ENCODE measurements at regions not wholly inside any gene's neighbourhood (a gene's known extent, or its start where the extent isn't known, plus 50 kb on each side); places are given as distances from the start of the nearest gene placed in this dataset.

GRCh38 chr2:200741468-200742202 lies 70.1 kb upstream of the BZW1 start:
- no peaks in the 10 kb centered on the region for H3K9me3 ChIP-seq (ENCODE audit: control insufficient read depth, low read length)
- intact Hi-C loops (cut with DNase I): no loop called here
- no peaks in the 10 kb centered on the region for H3K27me3 ChIP-seq (ENCODE audit: control insufficient read depth, insufficient read depth)
- H3K4me3 ChIP-seq (ENCODE audit: low read length): no peak overlapping the region
- H3K4me1 ChIP-seq (ENCODE audit: control insufficient read depth, insufficient read depth, low read length): peaks cover 17% of the 10 kb centered on the region
- peak; percentile 6 to 54 for ATAC-seq
- DNase-seq: peak; percentile 36 to 70 (median 46)
- 55% methylated on average over 8 of the region's 8 CpGs for WGBS
- peak overlapping the region; percentile 90 for H3K27ac ChIP-seq (ENCODE audit: low read length)

GRCh38 chr2:200742426-200742825 lies 69.3 kb upstream of the BZW1 start:
- DNase-seq: peak; percentile 88 to 94 (median 91)
- peak; percentile 94 to 96 for ATAC-seq
- intact Hi-C loops (cut with DNase I): no loop called here
- Histone ChIP-seq H3K9me3 (ENCODE audit: control insufficient read depth, low read length) (no peaks in the 10 kb centered on the region), H3K4me3 (ENCODE audit: low read length) (no peak overlapping the region), H3K4me1 (ENCODE audit: control insufficient read depth, insufficient read depth, low read length) (peaks cover 17% of the 10 kb centered on the region), H3K27ac (ENCODE audit: low read length) (peak overlapping the region; percentile 90), H3K27me3 (ENCODE audit: control insufficient read depth, insufficient read depth) (no peaks in the 10 kb centered on the region)
- 39% methylated on average over 5 of the region's 5 CpGs for WGBS

GRCh38 chr2:200743042-200743676 lies 68.6 kb upstream of the BZW1 start:
- Histone ChIP-seq H3K4me3 (ENCODE audit: low read length) (no peak overlapping the region), H3K27ac (ENCODE audit: low read length) (no peak overlapping the region), H3K9me3 (ENCODE audit: control insufficient read depth, low read length) (no peaks in the 10 kb centered on the region), H3K4me1 (ENCODE audit: control insufficient read depth, insufficient read depth, low read length) (peaks cover 17% of the 10 kb centered on the region), H3K27me3 (ENCODE audit: control insufficient read depth, insufficient read depth) (no peaks in the 10 kb centered on the region)
- intact Hi-C loops (cut with DNase I): no loop called here
- whole genome bisulfite sequencing: 91% methylated on average over 10 of the region's 10 CpGs
- peak in 1 of 2 donors; percentile 3 for ATAC-seq
- no peak for DNase-seq

GRCh38 chr2:200744201-200744602 lies 67.5 kb upstream of the BZW1 start:
- WGBS: 66% methylated on average over 6 of the region's 6 CpGs
- Histone ChIP-seq H3K4me3 (ENCODE audit: low read length) (no peak overlapping the region), H3K27me3 (ENCODE audit: control insufficient read depth, insufficient read depth) (no peaks in the 10 kb centered on the region), H3K27ac (ENCODE audit: low read length) (no peak overlapping the region), H3K9me3 (ENCODE audit: control insufficient read depth, low read length) (no peaks in the 10 kb centered on the region), H3K4me1 (ENCODE audit: control insufficient read depth, insufficient read depth, low read length) (peaks cover 17% of the 10 kb centered on the region)
- intact Hi-C loops (cut with DNase I): no loop called here
- DNase-seq (peak; percentile 22 to 67 (median 65)), ATAC-seq (no peak)

GRCh38 chr2:200746301-200746700 lies 65.4 kb upstream of the BZW1 start:
- Histone ChIP-seq H3K4me1 (ENCODE audit: control insufficient read depth, insufficient read depth, low read length) (peaks cover 13% of the 10 kb centered on the region), H3K27me3 (ENCODE audit: control insufficient read depth, insufficient read depth) (no peaks in the 10 kb centered on the region), H3K4me3 (ENCODE audit: low read length) (no peak overlapping the region), H3K27ac (ENCODE audit: low read length) (no peak overlapping the region), H3K9me3 (ENCODE audit: control insufficient read depth, low read length) (no peaks in the 10 kb centered on the region)
- 96% methylated on average over 7 of the region's 7 CpGs for WGBS
- DNase-seq: no peak
- intact Hi-C loops (cut with DNase I): no loop called here
- ATAC-seq: no peak

GRCh38 chr2:200747668-200748618 lies 63.8 kb upstream of the BZW1 start:
- ATAC-seq: peak; percentile 7 to 27
- 46% methylated on average over 16 of the region's 16 CpGs for WGBS
- no peak overlapping the region for H3K4me3 ChIP-seq (ENCODE audit: low read length)
- no peak for DNase-seq
- H3K9me3 ChIP-seq (ENCODE audit: control insufficient read depth, low read length): no peaks in the 10 kb centered on the region
- intact Hi-C loops (cut with DNase I): no loop called here
- H3K27ac ChIP-seq (ENCODE audit: low read length): no peak overlapping the region
- H3K27me3 ChIP-seq (ENCODE audit: control insufficient read depth, insufficient read depth): no peaks in the 10 kb centered on the region
- peaks cover under 1% of the 10 kb centered on the region for H3K4me1 ChIP-seq (ENCODE audit: control insufficient read depth, insufficient read depth, low read length)

- DNase-seq: no peak
- 88% methylated on average over 4 of the region's 4 CpGs for WGBS
- intact Hi-C loops (cut with DNase I): no loop called here
- no peak for ATAC-seq
- Histone ChIP-seq H3K4me3 (ENCODE audit: low read length) (no peak overlapping the region), H3K9me3 (ENCODE audit: control insufficient read depth, low read length) (no peaks in the 10 kb centered on the region), H3K4me1 (ENCODE audit: control insufficient read depth, insufficient read depth, low read length) (no peaks in the 10 kb centered on the region), H3K27me3 (ENCODE audit: control insufficient read depth, insufficient read depth) (no peaks in the 10 kb centered on the region), H3K27ac (ENCODE audit: low read length) (no peak overlapping the region)
These were observed 62.9 kb upstream of the BZW1 start for GRCh38 chr2:200748779-200749178.

GRCh38 chr2:200749631-200750322 lies 61.9 kb upstream of the BZW1 start:
- WGBS: 93% methylated on average over 4 of the region's 4 CpGs
- intact Hi-C loops (cut with DNase I): no loop called here
- Histone ChIP-seq H3K4me1 (ENCODE audit: control insufficient read depth, insufficient read depth, low read length) (no peaks in the 10 kb centered on the region), H3K4me3 (ENCODE audit: low read length) (no peak overlapping the region), H3K27me3 (ENCODE audit: control insufficient read depth, insufficient read depth) (no peaks in the 10 kb centered on the region), H3K27ac (ENCODE audit: low read length) (no peak overlapping the region), H3K9me3 (ENCODE audit: control insufficient read depth, low read length) (no peaks in the 10 kb centered on the region)
- DNase-seq (no peak), ATAC-seq (no peak)

GRCh38 chr2:200750323-200750910 lies 61.3 kb upstream of the BZW1 start:
- peak in 1 of 2 donors; percentile 11 for ATAC-seq
- H3K27me3 ChIP-seq (ENCODE audit: control insufficient read depth, insufficient read depth): no peaks in the 10 kb centered on the region
- H3K9me3 ChIP-seq (ENCODE audit: control insufficient read depth, low read length): no peaks in the 10 kb centered on the region
- no peaks in the 10 kb centered on the region for H3K4me1 ChIP-seq (ENCODE audit: control insufficient read depth, insufficient read depth, low read length)
- intact Hi-C loops (cut with DNase I): no loop called here
- no peak overlapping the region for H3K27ac ChIP-seq (ENCODE audit: low read length)
- DNase-seq: no peak
- WGBS: 41% methylated on average over 6 of the region's 6 CpGs
- H3K4me3 ChIP-seq (ENCODE audit: low read length): no peak overlapping the region

GRCh38 chr2:200751786-200752185 lies 59.9 kb upstream of the BZW1 start:
- Histone ChIP-seq H3K27me3 (ENCODE audit: control insufficient read depth, insufficient read depth) (no peaks in the 10 kb centered on the region), H3K9me3 (ENCODE audit: control insufficient read depth, low read length) (no peaks in the 10 kb centered on the region), H3K4me1 (ENCODE audit: control insufficient read depth, insufficient read depth, low read length) (no peaks in the 10 kb centered on the region), H3K4me3 (ENCODE audit: low read length) (no peak overlapping the region), H3K27ac (ENCODE audit: low read length) (peak overlapping the region; percentile 2)
- no peak for DNase-seq
- WGBS: 77% methylated on average over 2 of the region's 2 CpGs
- intact Hi-C loops (cut with DNase I): no loop called here
- ATAC-seq: no peak

All from right cardiac atrium (tissue), 5 donors.